ENCODE measurements at regions not wholly inside any gene's neighbourhood (a gene's known extent, or its start where the extent isn't known, plus 50 kb on each side); places are given as distances from the start of the nearest gene placed in this dataset.

DNA sequence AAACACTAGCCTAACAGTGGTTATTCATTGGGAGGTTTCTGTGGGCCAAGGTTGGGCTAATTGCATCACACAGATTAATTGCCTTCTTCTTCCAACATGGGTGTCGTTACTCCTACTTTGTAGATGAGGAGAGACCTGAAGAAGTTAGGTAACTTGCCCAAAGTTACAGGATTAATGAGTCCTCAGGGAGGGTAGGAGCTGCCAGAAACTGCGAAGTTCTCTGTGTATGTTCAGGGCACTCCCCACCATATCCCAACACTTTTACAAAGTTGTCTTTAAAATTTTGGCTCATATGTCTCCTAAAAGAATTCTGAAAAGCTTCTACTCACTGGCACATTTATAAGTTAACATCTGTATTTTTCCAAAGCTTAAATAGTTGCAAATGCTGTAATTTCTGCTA is 323.5 kb upstream of the HSF2 start:
- no peaks in the 10 kb centered on the region for H3K27me3 ChIP-seq (ENCODE audit: insufficient read depth, low read depth, severe bottlenecking)
- no peaks in the 10 kb centered on the region for H3K9me3 ChIP-seq (ENCODE audit: severe bottlenecking)
- TF ChIP-seq, protein P1, sequence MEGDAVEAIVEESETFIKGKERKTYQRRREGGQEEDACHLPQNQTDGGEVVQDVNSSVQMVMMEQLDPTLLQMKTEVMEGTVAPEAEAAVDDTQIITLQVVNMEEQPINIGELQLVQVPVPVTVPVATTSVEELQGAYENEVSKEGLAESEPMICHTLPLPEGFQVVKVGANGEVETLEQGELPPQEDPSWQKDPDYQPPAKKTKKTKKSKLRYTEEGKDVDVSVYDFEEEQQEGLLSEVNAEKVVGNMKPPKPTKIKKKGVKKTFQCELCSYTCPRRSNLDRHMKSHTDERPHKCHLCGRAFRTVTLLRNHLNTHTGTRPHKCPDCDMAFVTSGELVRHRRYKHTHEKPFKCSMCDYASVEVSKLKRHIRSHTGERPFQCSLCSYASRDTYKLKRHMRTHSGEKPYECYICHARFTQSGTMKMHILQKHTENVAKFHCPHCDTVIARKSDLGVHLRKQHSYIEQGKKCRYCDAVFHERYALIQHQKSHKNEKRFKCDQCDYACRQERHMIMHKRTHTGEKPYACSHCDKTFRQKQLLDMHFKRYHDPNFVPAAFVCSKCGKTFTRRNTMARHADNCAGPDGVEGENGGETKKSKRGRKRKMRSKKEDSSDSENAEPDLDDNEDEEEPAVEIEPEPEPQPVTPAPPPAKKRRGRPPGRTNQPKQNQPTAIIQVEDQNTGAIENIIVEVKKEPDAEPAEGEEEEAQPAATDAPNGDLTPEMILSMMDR (IDR thresholded peaks at IDR 0.05; ENCODE audit: low read depth, low read length) = no peak
- no peak for DNase-seq
- H3K36me3 ChIP-seq = no peaks in the 10 kb centered on the region
- no peak overlapping the region for H3K4me3 ChIP-seq (ENCODE audit: low read depth, low read length)
- no peak overlapping the region for H3K27ac ChIP-seq

DNA sequence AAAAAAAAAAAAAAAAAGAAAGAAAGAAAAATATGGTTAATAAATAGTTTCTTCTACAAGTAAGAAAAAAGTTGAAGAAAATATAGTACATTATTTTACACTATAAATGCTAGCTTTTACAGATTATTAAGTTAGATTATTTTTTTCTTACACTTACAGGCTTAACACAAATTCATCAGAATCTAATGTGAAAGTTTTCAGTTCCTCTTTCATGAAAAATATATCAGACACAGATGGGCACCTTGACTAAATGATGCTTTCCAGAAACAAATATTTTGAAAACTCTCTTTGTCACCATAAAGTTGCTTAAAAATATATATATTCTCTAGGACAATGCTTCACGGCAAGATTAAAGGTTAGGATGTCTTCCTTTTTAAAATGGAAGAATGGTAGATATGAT is 321.8 kb upstream of the HSF2 start:
- H3K27ac ChIP-seq = no peak overlapping the region
- no peak for DNase-seq
- H3K36me3 ChIP-seq = no peaks in the 10 kb centered on the region
- no peaks in the 10 kb centered on the region for H3K27me3 ChIP-seq (ENCODE audit: insufficient read depth, low read depth, severe bottlenecking)
- TF ChIP-seq, protein P1 (IDR thresholded peaks at IDR 0.05; ENCODE audit: low read depth, low read length) = no peak
- no peaks in the 10 kb centered on the region for H3K9me3 ChIP-seq (ENCODE audit: severe bottlenecking)
- H3K4me3 ChIP-seq (ENCODE audit: low read depth, low read length) = no peak overlapping the region

DNA sequence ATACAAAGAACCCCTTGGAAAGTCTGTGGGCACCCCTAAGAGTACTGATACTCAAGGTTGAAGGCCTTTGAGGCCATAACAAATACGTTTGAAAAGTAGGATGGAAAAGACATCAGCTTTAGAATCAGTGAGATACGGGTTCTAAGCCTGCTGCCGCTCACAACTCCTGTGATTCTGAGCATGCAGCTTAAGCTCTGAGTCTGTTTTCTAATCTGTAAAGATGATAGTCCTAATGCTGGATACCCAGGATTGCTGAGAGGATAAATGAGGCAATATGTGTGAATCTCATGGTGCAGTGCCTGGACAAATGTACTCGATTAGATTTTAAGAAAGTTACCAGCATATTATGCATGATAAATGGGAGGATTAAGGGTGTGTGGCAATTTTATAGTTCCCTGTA is 321.0 kb upstream of the HSF2 start:
- H3K4me3 ChIP-seq (ENCODE audit: low read depth, low read length) = no peak overlapping the region
- no peaks in the 10 kb centered on the region for H3K36me3 ChIP-seq
- H3K27ac ChIP-seq = no peak overlapping the region
- DNase-seq = peak; percentile 31
- H3K9me3 ChIP-seq (ENCODE audit: severe bottlenecking) = no peaks in the 10 kb centered on the region
- H3K27me3 ChIP-seq (ENCODE audit: insufficient read depth, low read depth, severe bottlenecking) = no peaks in the 10 kb centered on the region
- TF ChIP-seq, protein P1 (IDR thresholded peaks at IDR 0.05; ENCODE audit: low read depth, low read length) = no peak

DNA sequence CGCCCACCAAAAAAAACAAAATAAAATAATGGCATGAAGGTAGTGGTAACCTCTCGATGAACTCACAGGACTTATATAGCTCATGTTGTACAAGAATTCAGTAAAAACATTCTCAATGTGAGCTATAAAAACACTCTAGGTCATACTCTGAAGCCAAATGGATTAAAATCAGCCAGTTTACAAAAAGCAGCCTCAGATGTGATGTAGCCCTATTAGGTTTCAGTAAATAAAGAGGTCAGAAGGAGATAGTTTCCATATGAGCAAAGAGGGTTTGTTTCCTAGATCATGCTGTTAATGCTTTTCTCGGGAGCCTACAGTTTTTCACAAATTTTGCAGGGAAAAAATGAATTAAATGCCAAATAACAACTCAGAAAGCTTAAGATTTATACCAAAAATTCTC is 319.5 kb upstream of the HSF2 start:
- no peaks in the 10 kb centered on the region for H3K9me3 ChIP-seq (ENCODE audit: severe bottlenecking)
- no peak overlapping the region for H3K27ac ChIP-seq
- H3K4me3 ChIP-seq (ENCODE audit: low read depth, low read length) = no peak overlapping the region
- H3K36me3 ChIP-seq = no peaks in the 10 kb centered on the region
- TF ChIP-seq, protein P1 (IDR thresholded peaks at IDR 0.05; ENCODE audit: low read depth, low read length) = no peak
- DNase-seq = no peak
- no peaks in the 10 kb centered on the region for H3K27me3 ChIP-seq (ENCODE audit: insufficient read depth, low read depth, severe bottlenecking)

GRCh38 chr6:122081921-122082320 is 317.5 kb upstream of the HSF2 start:
- TF ChIP-seq, protein P1 (IDR thresholded peaks at IDR 0.05; ENCODE audit: low read depth, low read length) = no peak
- no peak overlapping the region for H3K27ac ChIP-seq
- DNase-seq = no peak
- H3K9me3 ChIP-seq (ENCODE audit: severe bottlenecking) = no peaks in the 10 kb centered on the region
- H3K27me3 ChIP-seq (ENCODE audit: insufficient read depth, low read depth, severe bottlenecking) = no peaks in the 10 kb centered on the region
- H3K36me3 ChIP-seq = no peaks in the 10 kb centered on the region
- H3K4me3 ChIP-seq (ENCODE audit: low read depth, low read length) = no peak overlapping the region

DNA sequence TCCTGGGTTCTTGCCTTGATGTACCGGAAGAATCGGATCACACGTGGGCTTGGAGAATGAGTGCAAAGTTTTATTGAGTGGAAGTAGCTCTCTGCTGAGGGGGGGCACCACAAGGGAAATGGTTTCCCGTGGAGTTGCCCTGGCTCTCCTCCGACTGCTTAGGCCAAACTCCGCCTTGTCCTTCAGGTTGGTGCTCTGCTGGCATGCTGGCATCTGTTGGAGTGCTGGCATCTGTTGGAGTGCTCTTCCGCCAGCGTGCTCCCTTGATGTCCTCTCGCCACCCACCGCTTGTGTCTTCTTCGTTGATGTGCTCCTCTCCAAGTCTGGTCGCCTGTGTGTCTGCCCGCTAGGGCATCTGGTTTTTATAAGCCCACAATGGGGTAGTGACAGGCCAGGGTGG is 317.1 kb upstream of the HSF2 start:
- no peak for DNase-seq
- TF ChIP-seq, protein P1 (IDR thresholded peaks at IDR 0.05; ENCODE audit: low read depth, low read length) = no peak

More for the DNA sequence above, 317.1 kb upstream of the HSF2 start:
- Histone ChIP-seq H3K4me3 (ENCODE audit: low read depth, low read length) (no peak overlapping the region), H3K9me3 (ENCODE audit: severe bottlenecking) (no peaks in the 10 kb centered on the region), H3K27me3 (ENCODE audit: insufficient read depth, low read depth, severe bottlenecking) (no peaks in the 10 kb centered on the region), H3K27ac (no peak overlapping the region), H3K36me3 (no peaks in the 10 kb centered on the region)

All from WERI-Rb-1 (cell line).